Activated CD8-positive, alpha-beta T cell treated with anti-CD3 and anti-CD28 coated beads for 36 hours (primary cell): ENCODE measurements at regions not wholly inside any gene's neighbourhood (a gene's known extent, or its start where the extent isn't known, plus 50 kb on each side); places are given as distances from the start of the nearest gene placed in this dataset.

Experiments
- ATAC-seq: fragments of 200-7000 bp; cut with Tn5 transposase; one replicate; pipeline ENCODE4 v1.10.0; 2021; ENCODE audit warnings: mild to moderate bottlenecking, moderate library complexity
- CTCF ChIA-PET: fragments of 350-600 bp; sonication (Branson Sonifier 250); formaldehyde crosslinking; loops from one replicate; lab custom pipeline; 2021; ENCODE audit warnings: antibody characterized with exemption; lab: Charles Lee
- POLR2A ChIA-PET: fragments of 350-600 bp; sonication (Branson Sonifier 250); formaldehyde crosslinking; loops from one replicate; lab custom pipeline; 2021; ENCODE audit warnings: antibody characterized with exemption; lab: Charles Lee
- DNase-seq: peaks from one replicate; pipeline ENCODE4 v3.0.0-alpha.2; 2020
- H3K27ac Mint-ChIP-seq: one replicate; pipeline ENCODE4 v1.8.0; 2021; ENCODE audit warnings: mild to moderate bottlenecking, mixed read lengths
- H3K27me3 Mint-ChIP-seq: one replicate; pipeline ENCODE4 v1.8.0; 2021; ENCODE audit warnings: mixed read lengths
- H3K36me3 Mint-ChIP-seq: one replicate; pipeline ENCODE4 v1.8.0; 2021; ENCODE audit warnings: low read depth, mixed read lengths
- H3K4me1 Mint-ChIP-seq: one replicate; pipeline ENCODE4 v1.8.0; 2021; ENCODE audit warnings: low read depth, mixed read lengths
- H3K4me3 Mint-ChIP-seq: one replicate; pipeline ENCODE4 v1.8.0; 2021; ENCODE audit warnings: mild to moderate bottlenecking, moderate library complexity, mixed read lengths
- H3K9me3 Mint-ChIP-seq: one replicate; pipeline ENCODE4 v1.8.0; 2021; ENCODE audit warnings: mixed read lengths
- intact Hi-C: fragments of 100-400 bp; cut with micrococcal nuclease; formaldehyde crosslinking; loops from one replicate; pipeline ENCODE4 v1.10.0; 2022
- TF ChIP-seq, protein P1 (sequence below): fragments of 200-600 bp; IDR thresholded peaks from one replicate; pipeline ENCODE4 v1.8.0; 2022; ENCODE audit warnings: antibody characterized with exemption, mild to moderate bottlenecking

DNA sequence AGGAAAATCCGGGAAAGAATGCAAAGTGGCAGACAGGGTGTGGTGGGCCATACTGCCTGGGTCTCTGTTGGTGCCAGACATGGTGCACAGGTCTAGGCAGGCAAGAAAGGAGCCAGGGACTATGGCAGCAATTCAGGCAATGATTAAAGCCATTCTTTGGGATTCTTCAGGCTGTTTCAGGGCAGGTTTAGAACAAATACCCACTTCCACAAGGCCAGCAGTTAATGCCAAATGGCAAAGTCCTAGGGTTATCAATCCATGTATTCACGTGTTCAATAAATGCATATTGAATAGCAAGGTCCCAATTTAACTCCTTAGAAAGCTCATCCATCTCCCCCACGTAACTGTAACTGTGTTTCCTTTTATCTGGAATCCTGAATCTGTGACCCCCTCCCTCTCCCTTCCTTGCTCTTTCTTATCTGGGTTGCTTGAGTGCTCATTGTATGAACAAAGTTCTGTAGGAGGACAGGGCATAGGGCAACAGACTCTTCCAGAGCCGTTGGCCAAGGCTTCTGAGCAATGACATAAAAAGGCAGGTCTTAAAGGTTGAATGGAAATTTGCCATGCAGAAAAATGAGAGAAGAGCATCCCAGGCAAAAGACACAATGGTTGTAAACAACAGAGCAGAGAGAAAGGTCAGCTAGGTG is 146.8 kb upstream of the KLHL29 start:
- Mint-ChIP-seq H3K27me3 (peaks cover 1% of the 10 kb centered on the region), H3K36me3 (no peaks in the 10 kb centered on the region), H3K9me3 (no peaks in the 10 kb centered on the region), H3K4me1 (no peaks in the 10 kb centered on the region), H3K27ac (no peak overlapping the region), H3K4me3 (no peak overlapping the region)
- intact Hi-C loops = no loop called here
- ChIA-PET CTCF (no interaction called here), POLR2A (no interaction called here)
- TF ChIP-seq, protein P1, sequence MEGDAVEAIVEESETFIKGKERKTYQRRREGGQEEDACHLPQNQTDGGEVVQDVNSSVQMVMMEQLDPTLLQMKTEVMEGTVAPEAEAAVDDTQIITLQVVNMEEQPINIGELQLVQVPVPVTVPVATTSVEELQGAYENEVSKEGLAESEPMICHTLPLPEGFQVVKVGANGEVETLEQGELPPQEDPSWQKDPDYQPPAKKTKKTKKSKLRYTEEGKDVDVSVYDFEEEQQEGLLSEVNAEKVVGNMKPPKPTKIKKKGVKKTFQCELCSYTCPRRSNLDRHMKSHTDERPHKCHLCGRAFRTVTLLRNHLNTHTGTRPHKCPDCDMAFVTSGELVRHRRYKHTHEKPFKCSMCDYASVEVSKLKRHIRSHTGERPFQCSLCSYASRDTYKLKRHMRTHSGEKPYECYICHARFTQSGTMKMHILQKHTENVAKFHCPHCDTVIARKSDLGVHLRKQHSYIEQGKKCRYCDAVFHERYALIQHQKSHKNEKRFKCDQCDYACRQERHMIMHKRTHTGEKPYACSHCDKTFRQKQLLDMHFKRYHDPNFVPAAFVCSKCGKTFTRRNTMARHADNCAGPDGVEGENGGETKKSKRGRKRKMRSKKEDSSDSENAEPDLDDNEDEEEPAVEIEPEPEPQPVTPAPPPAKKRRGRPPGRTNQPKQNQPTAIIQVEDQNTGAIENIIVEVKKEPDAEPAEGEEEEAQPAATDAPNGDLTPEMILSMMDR = no peak
- DNase-seq (no peak), ATAC-seq (no peak)

DNA sequence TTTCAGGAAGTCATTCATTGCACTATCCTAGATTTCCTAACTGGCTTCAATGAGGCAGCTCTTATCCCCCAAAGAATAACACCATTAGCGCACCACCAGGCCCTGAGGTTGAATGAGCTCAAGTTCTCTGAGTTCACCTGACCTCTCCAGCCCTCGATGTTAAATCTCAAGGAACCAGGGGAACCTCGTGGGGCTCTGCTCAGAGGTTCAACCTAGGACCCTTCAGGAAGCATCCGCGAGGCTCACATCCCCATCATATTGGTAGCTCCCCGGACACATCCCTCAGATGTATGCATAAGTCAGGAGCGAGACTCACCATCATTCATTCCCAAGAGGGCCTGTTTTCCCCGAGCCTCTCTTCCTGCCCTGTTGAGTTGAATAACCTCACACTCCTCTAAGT is 145.6 kb upstream of the KLHL29 start:
- ChIA-PET CTCF (no interaction called here), POLR2A (no interaction called here)
- H3K36me3 Mint-ChIP-seq = no peaks in the 10 kb centered on the region
- ATAC-seq (no peak), DNase-seq (no peak)
- H3K27me3 Mint-ChIP-seq = peaks cover 1% of the 10 kb centered on the region
- H3K9me3 Mint-ChIP-seq = no peaks in the 10 kb centered on the region
- TF ChIP-seq, protein P1 = no peak
- no peak overlapping the region for H3K4me3 Mint-ChIP-seq
- intact Hi-C loops = no loop called here
- no peaks in the 10 kb centered on the region for H3K4me1 Mint-ChIP-seq
- no peak overlapping the region for H3K27ac Mint-ChIP-seq

DNA sequence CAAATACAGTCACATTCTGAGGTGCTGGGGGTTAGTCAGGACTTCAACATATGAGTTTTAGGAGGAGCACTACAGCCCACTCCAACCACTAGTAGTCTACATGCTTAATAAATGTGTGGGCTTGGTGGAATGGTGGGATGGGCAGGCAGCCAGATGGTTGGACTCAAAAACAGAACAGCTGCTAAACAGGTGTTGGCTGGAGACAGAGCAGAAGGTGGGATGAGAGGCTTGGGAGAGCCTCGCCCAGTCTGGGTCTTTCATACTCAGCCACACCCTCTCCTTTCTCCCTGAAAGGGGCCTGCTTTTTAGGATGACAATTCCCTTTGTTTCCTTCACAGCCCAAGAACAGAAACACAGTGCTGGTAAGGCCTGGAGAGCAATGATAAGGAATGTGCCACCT is 143.9 kb upstream of the KLHL29 start:
- Mint-ChIP-seq H3K9me3 (no peaks in the 10 kb centered on the region), H3K4me3 (no peak overlapping the region), H3K4me1 (no peaks in the 10 kb centered on the region), H3K27me3 (no peaks in the 10 kb centered on the region), H3K36me3 (no peaks in the 10 kb centered on the region), H3K27ac (no peak overlapping the region)
- intact Hi-C loops = no loop called here
- ChIA-PET CTCF (no interaction called here), POLR2A (no interaction called here)
- DNase-seq (no peak), ATAC-seq (no peak)
- TF ChIP-seq, protein P1 = no peak

DNA sequence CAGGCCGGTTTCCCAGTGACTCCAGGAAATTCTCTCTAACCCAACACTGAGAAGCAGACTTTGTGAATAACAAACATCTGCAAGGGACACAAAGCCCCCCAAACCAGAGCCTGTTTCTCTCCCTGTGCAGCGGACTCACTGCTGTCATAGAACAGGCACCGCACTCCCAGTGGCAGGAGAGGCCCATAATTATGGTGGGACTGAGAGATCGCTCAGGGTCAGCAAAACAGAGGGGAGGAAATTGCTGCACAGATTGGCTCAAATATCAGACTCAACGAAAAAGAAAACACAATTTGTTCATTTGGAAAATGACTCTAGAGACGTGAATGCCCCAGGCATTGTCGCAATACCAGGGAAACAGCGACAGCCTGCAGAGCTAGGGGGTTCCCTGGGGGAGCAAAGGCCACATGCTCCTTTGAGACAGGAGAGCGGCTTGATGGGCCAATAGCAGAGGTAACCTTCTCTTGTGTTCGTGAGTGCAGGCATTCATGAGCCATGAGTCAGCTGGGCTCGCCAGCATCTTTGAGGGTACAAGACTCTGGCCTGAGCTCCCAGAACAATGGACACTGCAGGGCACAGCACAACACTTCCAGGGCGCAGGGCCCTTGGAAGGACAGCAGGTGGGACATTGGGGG is 143.3 kb upstream of the KLHL29 start:
- no peak for DNase-seq
- intact Hi-C loops = no loop called here
- H3K27ac Mint-ChIP-seq = no peak overlapping the region
- H3K36me3 Mint-ChIP-seq = no peaks in the 10 kb centered on the region
- ATAC-seq = no peak
- no peaks in the 10 kb centered on the region for H3K27me3 Mint-ChIP-seq
- CTCF ChIA-PET = no interaction called here
- TF ChIP-seq, protein P1 = no peak
- H3K4me1 Mint-ChIP-seq = no peaks in the 10 kb centered on the region
- POLR2A ChIA-PET = no interaction called here
- no peaks in the 10 kb centered on the region for H3K9me3 Mint-ChIP-seq
- H3K4me3 Mint-ChIP-seq = no peak overlapping the region

DNA sequence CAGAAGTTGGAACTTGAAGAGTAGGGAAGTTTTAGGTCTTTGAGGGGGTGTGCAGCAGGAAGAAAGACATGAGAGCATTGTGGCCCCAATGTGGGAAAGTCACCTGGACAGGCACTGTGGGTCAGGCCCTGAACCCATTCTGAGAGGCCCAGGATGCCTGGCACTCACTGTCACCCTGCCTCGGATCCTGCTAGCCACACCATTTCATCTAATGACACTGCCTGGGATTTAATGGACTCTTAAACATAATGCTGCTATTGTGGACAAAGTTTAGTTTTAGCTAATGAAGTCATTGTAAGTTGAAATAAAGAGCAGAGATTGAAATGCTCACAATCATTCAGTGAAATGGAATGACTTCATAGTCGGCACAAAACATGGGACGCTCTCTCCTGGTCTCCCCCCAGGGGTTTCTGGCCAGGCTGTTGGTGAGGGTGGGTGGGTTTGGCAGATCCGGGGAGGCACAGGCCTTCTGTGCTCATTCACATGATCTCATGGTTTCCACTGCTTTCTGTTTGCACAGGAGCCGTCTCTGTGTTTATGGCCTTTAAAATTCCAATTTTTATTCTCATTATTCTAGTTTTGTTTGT is 141.8 kb upstream of the KLHL29 start:
- ChIA-PET CTCF (no interaction called here), POLR2A (no interaction called here)
- DNase-seq = no peak
- Mint-ChIP-seq H3K27ac (no peak overlapping the region), H3K27me3 (no peaks in the 10 kb centered on the region), H3K36me3 (no peaks in the 10 kb centered on the region), H3K4me1 (no peaks in the 10 kb centered on the region), H3K4me3 (no peak overlapping the region), H3K9me3 (no peaks in the 10 kb centered on the region)
- ATAC-seq = no peak
- TF ChIP-seq, protein P1 = no peak
- intact Hi-C loops = no loop called here
